ENCODE measurements at regions not wholly inside any gene's neighbourhood (a gene's known extent, or its start where the extent isn't known, plus 50 kb on each side); places are given as distances from the start of the nearest gene placed in this dataset.

DNA sequence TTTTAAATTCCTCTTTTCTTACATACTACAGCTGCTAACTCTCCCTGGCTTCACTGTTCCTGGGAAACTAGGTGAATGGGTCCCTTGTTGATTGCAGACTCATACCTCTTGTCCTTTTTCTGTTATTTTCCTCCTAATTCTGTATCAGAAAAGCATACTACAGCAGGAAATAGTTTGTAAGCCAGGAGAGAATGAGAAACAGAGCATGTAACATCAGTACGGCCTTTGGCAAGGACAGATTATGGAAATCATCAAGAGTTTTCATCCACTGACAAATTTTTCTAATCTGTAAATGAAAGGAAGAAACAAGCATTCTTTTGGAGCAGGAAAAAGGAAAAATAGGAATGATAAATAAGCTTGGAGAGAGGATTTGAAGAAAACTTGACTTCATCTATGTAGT lies 239.2 kb downstream of the ANTXR2 start:
- TF ChIP-seq POLR2A (IDR thresholded peaks at IDR 0.05): no peak
- TF ChIP-seq, protein P1, sequence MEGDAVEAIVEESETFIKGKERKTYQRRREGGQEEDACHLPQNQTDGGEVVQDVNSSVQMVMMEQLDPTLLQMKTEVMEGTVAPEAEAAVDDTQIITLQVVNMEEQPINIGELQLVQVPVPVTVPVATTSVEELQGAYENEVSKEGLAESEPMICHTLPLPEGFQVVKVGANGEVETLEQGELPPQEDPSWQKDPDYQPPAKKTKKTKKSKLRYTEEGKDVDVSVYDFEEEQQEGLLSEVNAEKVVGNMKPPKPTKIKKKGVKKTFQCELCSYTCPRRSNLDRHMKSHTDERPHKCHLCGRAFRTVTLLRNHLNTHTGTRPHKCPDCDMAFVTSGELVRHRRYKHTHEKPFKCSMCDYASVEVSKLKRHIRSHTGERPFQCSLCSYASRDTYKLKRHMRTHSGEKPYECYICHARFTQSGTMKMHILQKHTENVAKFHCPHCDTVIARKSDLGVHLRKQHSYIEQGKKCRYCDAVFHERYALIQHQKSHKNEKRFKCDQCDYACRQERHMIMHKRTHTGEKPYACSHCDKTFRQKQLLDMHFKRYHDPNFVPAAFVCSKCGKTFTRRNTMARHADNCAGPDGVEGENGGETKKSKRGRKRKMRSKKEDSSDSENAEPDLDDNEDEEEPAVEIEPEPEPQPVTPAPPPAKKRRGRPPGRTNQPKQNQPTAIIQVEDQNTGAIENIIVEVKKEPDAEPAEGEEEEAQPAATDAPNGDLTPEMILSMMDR (IDR thresholded peaks at IDR 0.05): no peak
- no peak for TF ChIP-seq EP300 (IDR thresholded peaks at IDR 0.05)
- no peak overlapping the region for H3K4me3 ChIP-seq
- no peaks in the 10 kb centered on the region for H3K9me3 ChIP-seq
- 48 to 68% (median 62%) methylated on average over 1 of the region's 1 CpG for WGBS, 3 donors
- H3K36me3 ChIP-seq: no peaks in the 10 kb centered on the region
- no peaks in the 10 kb centered on the region for H3K27me3 ChIP-seq
- H3K27ac ChIP-seq: no peak overlapping the region
- no peak for DNase-seq
- no peaks in the 10 kb centered on the region for H3K4me1 ChIP-seq (ENCODE audit: insufficient read depth)
- intact Hi-C loops (cut with DNase I): no loop called here

- H3K4me1 ChIP-seq (ENCODE audit: insufficient read depth): no peaks in the 10 kb centered on the region
- no peak overlapping the region for H3K27ac ChIP-seq
- no peak for DNase-seq
- H3K36me3 ChIP-seq: no peaks in the 10 kb centered on the region
- H3K4me3 ChIP-seq: no peak overlapping the region
- no peaks in the 10 kb centered on the region for H3K9me3 ChIP-seq
- intact Hi-C loops (cut with DNase I): no loop called here
- H3K27me3 ChIP-seq: no peaks in the 10 kb centered on the region
- TF ChIP-seq, protein P1 (IDR thresholded peaks at IDR 0.05): no peak
- TF ChIP-seq EP300 (IDR thresholded peaks at IDR 0.05) (no peak), POLR2A (IDR thresholded peaks at IDR 0.05) (no peak)
Measured at GRCh38 chr4:79831701-79832514, 241.1 kb downstream of the ANTXR2 start.

DNA sequence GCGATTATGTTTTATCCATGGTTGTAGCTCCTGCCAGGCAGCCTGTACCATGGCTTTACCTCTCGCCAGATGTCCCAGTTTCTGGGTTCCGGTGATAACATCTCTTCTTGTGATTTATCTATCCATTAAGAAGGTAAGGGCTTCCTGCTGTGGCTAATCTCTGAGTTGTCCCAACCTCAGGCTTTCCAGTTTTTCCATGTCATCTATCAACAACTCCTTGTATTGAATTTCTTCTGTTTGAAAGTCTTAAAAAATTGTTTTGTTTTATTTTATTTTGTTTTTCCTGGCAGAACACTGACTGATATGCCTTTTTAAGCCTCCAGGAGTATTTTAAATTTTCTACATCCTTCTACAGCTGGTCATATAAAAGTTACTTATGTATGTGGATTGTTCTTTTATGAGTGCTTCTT lies 241.9 kb downstream of the ANTXR2 start:
- no peak overlapping the region for H3K27ac ChIP-seq
- H3K27me3 ChIP-seq: no peaks in the 10 kb centered on the region
- H3K9me3 ChIP-seq: no peaks in the 10 kb centered on the region
- H3K4me1 ChIP-seq (ENCODE audit: insufficient read depth): no peaks in the 10 kb centered on the region
- H3K4me3 ChIP-seq: no peak overlapping the region
- no peak for DNase-seq
- intact Hi-C loops (cut with DNase I): no loop called here
- no peak for TF ChIP-seq EP300 (IDR thresholded peaks at IDR 0.05)
- no peak for TF ChIP-seq POLR2A (IDR thresholded peaks at IDR 0.05)
- TF ChIP-seq, protein P1 (IDR thresholded peaks at IDR 0.05): no peak
- WGBS, 3 donors: 14 to 38% (median 16%) methylated on average over 3 of the region's 3 CpGs
- no peaks in the 10 kb centered on the region for H3K36me3 ChIP-seq

DNA sequence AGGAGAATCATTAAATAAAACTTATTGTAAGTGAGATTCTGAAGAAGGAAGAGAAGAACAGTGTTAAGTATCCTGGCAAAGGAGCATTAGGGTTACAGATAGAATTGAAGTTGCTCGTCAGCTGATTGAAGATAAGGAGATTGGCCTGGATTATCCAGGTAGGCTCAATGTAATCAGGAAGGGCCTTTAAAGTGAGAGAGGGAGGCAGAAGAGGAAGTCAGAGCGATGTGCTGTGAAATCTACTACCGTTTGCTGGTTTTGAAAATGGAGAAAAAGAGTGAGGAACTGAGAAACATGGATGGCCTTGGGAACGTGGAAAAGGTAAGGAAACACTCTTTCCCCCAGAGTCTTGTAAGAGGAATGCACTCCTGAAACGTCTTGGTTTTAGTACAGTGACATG lies 245.7 kb downstream of the ANTXR2 start:
- no peak for DNase-seq
- whole genome bisulfite sequencing, 3 donors: 69 to 76% (median 71%) methylated on average over 5 of the region's 5 CpGs
- Histone ChIP-seq H3K4me1 (ENCODE audit: insufficient read depth) (no peaks in the 10 kb centered on the region), H3K4me3 (no peak overlapping the region), H3K27ac (no peak overlapping the region), H3K36me3 (no peaks in the 10 kb centered on the region), H3K9me3 (no peaks in the 10 kb centered on the region), H3K27me3 (no peaks in the 10 kb centered on the region)
- intact Hi-C loops (cut with DNase I): no loop called here
- no peak for TF ChIP-seq POLR2A (IDR thresholded peaks at IDR 0.05)

DNA sequence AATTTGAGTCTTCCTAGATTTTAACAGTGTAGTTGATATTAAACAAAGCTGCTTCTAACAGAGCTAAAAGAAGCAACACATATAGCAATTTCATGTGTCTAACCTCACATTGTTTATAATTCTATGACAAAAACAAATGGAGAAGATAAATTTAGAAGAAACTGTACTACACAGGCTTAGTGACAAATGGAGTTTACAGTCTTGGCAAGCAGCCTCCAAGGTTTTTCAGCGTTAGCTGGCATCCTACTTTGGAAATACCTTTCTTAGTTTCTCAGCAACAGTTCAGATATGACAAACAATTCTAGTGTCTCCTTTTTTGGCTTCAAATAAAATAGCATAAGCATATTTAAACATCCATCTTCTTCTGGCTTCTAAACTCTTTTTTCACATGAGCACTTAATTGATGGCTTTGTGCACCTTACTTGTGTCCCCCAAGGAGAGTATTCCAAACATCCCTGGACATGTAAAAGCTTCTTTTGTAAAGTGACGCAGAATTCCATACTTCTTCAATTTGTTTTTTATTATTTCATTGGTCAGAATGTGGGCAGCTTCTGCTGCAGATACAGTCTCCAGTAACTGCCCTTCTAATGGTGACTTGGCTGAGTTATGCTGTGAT lies 249.8 kb downstream of the ANTXR2 start:
- Histone ChIP-seq H3K27me3 (no peaks in the 10 kb centered on the region), H3K27ac (no peak overlapping the region), H3K4me1 (ENCODE audit: insufficient read depth) (no peaks in the 10 kb centered on the region), H3K4me3 (no peak overlapping the region), H3K36me3 (no peaks in the 10 kb centered on the region), H3K9me3 (no peaks in the 10 kb centered on the region)
- no peak for DNase-seq
- intact Hi-C loops (cut with DNase I): no loop called here
- 18 to 31% (median 27%) methylated on average over 2 of the region's 2 CpGs for WGBS, 3 donors
- TF ChIP-seq EP300 (IDR thresholded peaks at IDR 0.05) (no peak), POLR2A (IDR thresholded peaks at IDR 0.05) (no peak)
- TF ChIP-seq, protein P1 (IDR thresholded peaks at IDR 0.05): no peak

Measured in ovary (tissue), 7 donors.